ENCODE measurements at regions not wholly inside any gene's neighbourhood (a gene's known extent, or its start where the extent isn't known, plus 50 kb on each side); places are given as distances from the start of the nearest gene placed in this dataset.

- H3K4me3 ChIP-seq (ENCODE audit: low read depth, low read length): no peak overlapping the region
- no peaks in the 10 kb centered on the region for H3K9me3 ChIP-seq (ENCODE audit: severe bottlenecking)
- DNase-seq: no peak
- H3K27ac ChIP-seq: no peak overlapping the region
- H3K36me3 ChIP-seq: no peaks in the 10 kb centered on the region
- no peaks in the 10 kb centered on the region for H3K27me3 ChIP-seq (ENCODE audit: insufficient read depth, low read depth, severe bottlenecking)
- no peak for TF ChIP-seq CTCF (IDR thresholded peaks at IDR 0.05; ENCODE audit: low read depth, low read length)
Observed at GRCh38 chr3:35849496-35849895, 210.2 kb downstream of the ARPP21 start.

- Histone ChIP-seq H3K27ac (no peak overlapping the region), H3K27me3 (ENCODE audit: insufficient read depth, low read depth, severe bottlenecking) (no peaks in the 10 kb centered on the region), H3K36me3 (no peaks in the 10 kb centered on the region), H3K4me3 (ENCODE audit: low read depth, low read length) (no peak overlapping the region), H3K9me3 (ENCODE audit: severe bottlenecking) (no peaks in the 10 kb centered on the region)
- no peak for DNase-seq
- no peak for TF ChIP-seq CTCF (IDR thresholded peaks at IDR 0.05; ENCODE audit: low read depth, low read length)
Observed at GRCh38 chr3:35849963-35850362, 210.6 kb downstream of the ARPP21 start.

DNA sequence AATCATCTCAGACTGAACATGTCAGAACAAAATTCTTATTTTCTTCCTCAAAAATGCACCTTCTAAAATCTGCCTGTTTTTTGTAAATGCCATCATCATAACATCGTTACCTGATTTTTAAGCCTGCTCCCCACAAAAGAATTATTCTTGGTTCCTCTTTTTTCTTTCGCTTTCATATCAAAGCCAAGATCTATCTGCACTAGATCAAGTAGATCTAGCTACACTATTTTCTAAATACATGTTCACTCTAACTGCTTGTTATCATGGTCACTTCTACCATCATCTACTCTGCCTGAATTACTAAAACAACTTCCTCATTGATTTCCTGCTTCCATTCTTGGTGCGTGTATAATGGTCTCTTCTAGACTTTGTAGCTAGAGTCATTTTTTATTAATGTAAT, 217.7 kb downstream of the ARPP21 start:
- Histone ChIP-seq H3K9me3 (ENCODE audit: severe bottlenecking) (no peaks in the 10 kb centered on the region), H3K27ac (no peak overlapping the region), H3K36me3 (no peaks in the 10 kb centered on the region), H3K27me3 (ENCODE audit: insufficient read depth, low read depth, severe bottlenecking) (no peaks in the 10 kb centered on the region), H3K4me3 (ENCODE audit: low read depth, low read length) (no peak overlapping the region)
- DNase-seq: no peak
- TF ChIP-seq CTCF (IDR thresholded peaks at IDR 0.05; ENCODE audit: low read depth, low read length): no peak

- no peaks in the 10 kb centered on the region for H3K27me3 ChIP-seq (ENCODE audit: insufficient read depth, low read depth, severe bottlenecking)
- no peak overlapping the region for H3K4me3 ChIP-seq (ENCODE audit: low read depth, low read length)
- no peak overlapping the region for H3K27ac ChIP-seq
- no peaks in the 10 kb centered on the region for H3K36me3 ChIP-seq
- DNase-seq: no peak
- no peaks in the 10 kb centered on the region for H3K9me3 ChIP-seq (ENCODE audit: severe bottlenecking)
- no peak for TF ChIP-seq CTCF (IDR thresholded peaks at IDR 0.05; ENCODE audit: low read depth, low read length)
Observed at GRCh38 chr3:35862057-35862456, 222.7 kb downstream of the ARPP21 start.

DNA sequence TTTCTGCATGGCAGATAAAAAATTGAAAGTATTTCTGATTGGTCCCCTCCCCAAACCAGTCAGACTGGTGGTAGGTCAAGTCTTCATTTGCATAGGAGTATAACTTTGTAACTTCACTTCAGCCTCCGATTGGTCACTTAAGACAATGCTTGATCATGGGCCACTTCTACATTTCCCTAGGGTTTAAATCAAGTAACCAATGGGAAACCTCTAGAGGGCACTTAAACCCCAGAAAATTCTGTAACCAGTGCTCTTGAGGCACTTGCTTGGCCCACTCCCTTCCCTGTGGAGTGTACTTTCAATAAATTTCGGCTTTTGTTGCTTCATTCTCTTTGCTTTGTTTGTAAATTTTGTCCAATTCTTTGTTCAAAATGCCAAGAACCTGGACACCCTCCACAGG, 225.5 kb downstream of the ARPP21 start:
- Histone ChIP-seq H3K36me3 (no peaks in the 10 kb centered on the region), H3K4me3 (ENCODE audit: low read depth, low read length) (no peak overlapping the region), H3K9me3 (ENCODE audit: severe bottlenecking) (no peaks in the 10 kb centered on the region), H3K27me3 (ENCODE audit: insufficient read depth, low read depth, severe bottlenecking) (no peaks in the 10 kb centered on the region), H3K27ac (no peak overlapping the region)
- no peak for DNase-seq
- no peak for TF ChIP-seq CTCF (IDR thresholded peaks at IDR 0.05; ENCODE audit: low read depth, low read length)

DNA sequence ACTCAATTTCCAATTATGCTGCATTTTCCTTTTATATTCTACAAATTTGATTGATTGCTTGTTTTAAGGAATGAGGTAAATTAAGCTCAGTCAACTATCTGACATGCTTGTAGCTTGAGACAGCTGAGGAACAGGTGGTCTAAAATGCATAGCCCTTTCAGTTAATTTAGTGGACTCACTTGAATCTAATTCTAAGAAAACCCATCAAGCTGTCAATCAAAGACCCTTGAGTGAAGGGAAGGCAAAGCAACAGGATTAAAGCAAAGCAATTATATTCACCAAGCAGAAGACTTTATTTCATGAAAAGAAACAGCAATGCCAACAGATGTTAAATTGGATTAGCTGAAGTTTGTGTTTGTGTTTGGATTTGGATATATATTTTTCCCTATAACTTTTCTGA, 228.5 kb downstream of the ARPP21 start:
- H3K9me3 ChIP-seq (ENCODE audit: severe bottlenecking): no peaks in the 10 kb centered on the region
- H3K4me3 ChIP-seq (ENCODE audit: low read depth, low read length): no peak overlapping the region
- no peaks in the 10 kb centered on the region for H3K36me3 ChIP-seq
- H3K27ac ChIP-seq: no peak overlapping the region
- no peak for DNase-seq
- H3K27me3 ChIP-seq (ENCODE audit: insufficient read depth, low read depth, severe bottlenecking): no peaks in the 10 kb centered on the region
- no peak for TF ChIP-seq CTCF (IDR thresholded peaks at IDR 0.05; ENCODE audit: low read depth, low read length)

Data from WERI-Rb-1 (cell line).